Central memory CD8-positive, alpha-beta T cell (primary cell): ENCODE measurements at regions not wholly inside any gene's neighbourhood (a gene's known extent, or its start where the extent isn't known, plus 50 kb on each side); places are given as distances from the start of the nearest gene placed in this dataset.

ENCODE experiments used
- ATAC-seq: fragments of 150-1000 bp; cut with Tn5 transposase; replicated peaks from 2 replicates; pipeline ENCODE4 v1.10.0; 2022; ENCODE audit warnings: mild to moderate bottlenecking, moderate FRiP score, moderate number of reproducible peaks; ENCODE audit not compliant: poor library complexity, severe bottlenecking; ENCODE audit errors: extremely low read depth
- DNase-seq, 2 donors: peaks; one replicate each; pipeline ENCODE4 v3.0.0; 2021; ENCODE audit warnings: low spot score in 2 of 2
- H3K27ac Mint-ChIP-seq: one replicate; pipeline ENCODE4 v1.8.0; 2022; ENCODE audit warnings: low read depth, mild to moderate bottlenecking, moderate library complexity, mixed read lengths
- H3K27me3 Mint-ChIP-seq: one replicate; pipeline ENCODE4 v1.8.0; 2022; ENCODE audit warnings: mixed read lengths
- H3K36me3 Mint-ChIP-seq: one replicate; pipeline ENCODE4 v1.8.0; 2022; ENCODE audit warnings: mild to moderate bottlenecking, moderate library complexity, mixed read lengths; ENCODE audit not compliant: insufficient read depth
- H3K4me1 Mint-ChIP-seq: one replicate; pipeline ENCODE4 v1.8.0; 2022; ENCODE audit warnings: mixed read lengths
- H3K4me3 Mint-ChIP-seq: one replicate; pipeline ENCODE4 v1.8.0; 2022; ENCODE audit warnings: mild to moderate bottlenecking, moderate library complexity, mixed read lengths
- H3K9me3 Mint-ChIP-seq: one replicate; pipeline ENCODE4 v1.8.0; 2022; ENCODE audit warnings: mixed read lengths

DNA sequence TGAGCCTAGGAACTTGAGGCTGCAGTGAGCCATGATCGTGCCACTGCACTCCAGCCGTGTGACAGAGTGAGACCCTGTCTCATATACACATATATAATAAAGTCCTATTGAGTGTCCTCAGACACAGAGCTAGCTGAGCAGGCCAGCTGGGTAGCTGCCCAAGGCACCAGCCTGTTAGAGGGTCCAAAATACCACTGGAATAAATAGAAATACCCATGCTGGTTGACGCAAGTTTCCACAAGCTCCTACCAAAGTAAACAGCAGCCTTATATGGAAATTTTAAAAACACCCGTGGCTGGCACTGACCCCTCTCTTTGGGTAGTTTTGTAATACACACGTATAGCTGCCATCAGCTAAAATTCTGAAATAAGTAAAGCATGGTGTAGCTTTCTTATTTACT lies 348.6 kb downstream of the BCOR start:
- Mint-ChIP-seq H3K36me3 (no peaks in the 10 kb centered on the region), H3K27ac (no peak overlapping the region), H3K9me3 (no peaks in the 10 kb centered on the region), H3K4me3 (no peak overlapping the region), H3K27me3 (no peaks in the 10 kb centered on the region), H3K4me1 (no peaks in the 10 kb centered on the region)
- no peak for ATAC-seq
- DNase-seq = no peak

DNA sequence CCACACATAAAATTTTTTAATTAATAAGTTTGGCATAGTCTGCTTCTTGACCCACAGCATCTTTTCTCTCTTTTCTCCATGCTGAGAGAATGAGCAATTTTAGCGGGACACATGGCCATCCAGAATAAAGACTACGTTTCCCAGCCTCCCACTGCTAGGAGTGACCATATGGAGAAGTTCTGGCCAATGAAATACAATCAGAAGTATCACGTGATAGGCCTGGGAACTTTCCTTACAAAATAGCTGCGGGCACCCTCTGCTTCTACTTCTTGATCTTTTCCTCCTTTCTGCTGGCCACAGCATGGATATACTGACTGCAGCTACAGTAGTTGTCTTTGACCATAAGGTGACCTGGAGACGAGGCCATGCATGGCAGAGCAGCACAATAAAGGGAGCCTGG lies 348.0 kb downstream of the BCOR start:
- H3K27me3 Mint-ChIP-seq = no peaks in the 10 kb centered on the region
- no peak for DNase-seq
- H3K4me3 Mint-ChIP-seq = no peak overlapping the region
- H3K4me1 Mint-ChIP-seq = no peaks in the 10 kb centered on the region
- no peaks in the 10 kb centered on the region for H3K9me3 Mint-ChIP-seq
- no peak for ATAC-seq
- H3K27ac Mint-ChIP-seq = no peak overlapping the region
- no peaks in the 10 kb centered on the region for H3K36me3 Mint-ChIP-seq

DNA sequence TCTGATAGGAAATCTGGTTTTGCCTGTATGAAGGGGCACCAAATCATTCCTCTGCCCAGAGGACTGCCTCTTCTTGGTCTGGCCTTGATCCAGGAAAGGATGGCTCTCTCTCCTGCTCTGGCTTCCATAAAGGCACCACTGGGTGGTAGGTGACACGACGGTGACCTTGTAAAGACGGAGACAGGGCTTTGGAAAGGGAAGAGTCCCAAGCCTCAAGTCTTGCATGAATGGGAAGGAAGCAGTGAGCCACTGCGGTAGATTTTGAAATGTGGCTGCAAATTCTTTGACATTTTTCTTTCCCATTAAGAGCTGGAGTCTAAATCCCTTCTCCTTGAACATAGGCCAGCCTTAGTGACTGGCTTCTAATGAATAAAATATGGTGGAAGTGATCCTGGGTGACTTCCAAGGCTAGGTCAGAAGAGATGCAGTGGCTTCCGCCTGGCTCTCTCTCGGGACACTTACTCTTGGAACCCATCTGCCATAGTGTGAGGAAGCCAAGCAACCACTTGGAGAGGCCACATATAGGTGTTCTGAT lies 347.4 kb downstream of the BCOR start:
- no peak overlapping the region for H3K27ac Mint-ChIP-seq
- DNase-seq (no peak), ATAC-seq (no peak)
- no peaks in the 10 kb centered on the region for H3K9me3 Mint-ChIP-seq
- no peaks in the 10 kb centered on the region for H3K27me3 Mint-ChIP-seq
- no peak overlapping the region for H3K4me3 Mint-ChIP-seq
- no peaks in the 10 kb centered on the region for H3K36me3 Mint-ChIP-seq
- H3K4me1 Mint-ChIP-seq = no peaks in the 10 kb centered on the region

DNA sequence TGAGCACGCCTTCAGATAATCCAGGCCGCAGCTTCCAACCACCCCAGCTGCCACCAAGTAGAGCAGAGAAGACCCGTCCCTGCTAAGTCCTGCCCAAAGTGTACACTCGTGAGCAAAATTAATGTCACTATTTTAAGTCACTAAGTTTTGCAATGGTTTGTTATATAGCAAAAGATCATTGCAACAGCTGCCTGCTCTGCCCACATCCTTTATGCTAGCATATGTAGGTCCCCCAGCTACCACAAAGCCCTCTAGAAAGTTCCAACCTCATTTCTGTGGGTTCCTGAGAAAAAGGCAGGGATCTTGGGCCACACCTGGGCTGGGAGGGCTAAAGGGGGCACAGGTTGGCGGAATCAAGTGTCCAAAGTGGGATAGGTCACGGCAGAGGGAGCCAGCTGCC lies 346.9 kb downstream of the BCOR start:
- H3K27ac Mint-ChIP-seq = no peak overlapping the region
- no peaks in the 10 kb centered on the region for H3K36me3 Mint-ChIP-seq
- ATAC-seq = no peak
- no peak for DNase-seq
- H3K4me1 Mint-ChIP-seq = no peaks in the 10 kb centered on the region
- no peak overlapping the region for H3K4me3 Mint-ChIP-seq
- H3K27me3 Mint-ChIP-seq = no peaks in the 10 kb centered on the region
- H3K9me3 Mint-ChIP-seq = no peaks in the 10 kb centered on the region

DNA sequence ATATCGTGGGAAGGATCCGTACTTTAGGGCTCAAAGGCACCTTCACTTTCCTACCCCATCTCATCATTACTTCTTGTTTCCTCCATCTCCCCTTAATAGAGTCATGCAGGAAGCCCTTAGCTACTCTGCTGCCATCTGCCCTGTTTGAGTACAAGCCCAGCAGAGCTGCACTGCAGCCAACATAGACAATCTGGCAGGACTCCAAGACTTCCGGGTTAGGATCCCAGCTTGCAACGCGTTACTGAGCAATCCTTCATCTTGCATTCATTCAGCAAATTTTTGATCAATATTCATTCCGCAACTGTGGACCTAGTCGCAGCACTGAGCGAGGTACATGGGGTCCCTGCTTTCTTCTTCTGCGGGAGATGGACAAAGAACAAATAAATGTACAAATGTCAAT lies 344.9 kb downstream of the BCOR start:
- Mint-ChIP-seq H3K27me3 (no peaks in the 10 kb centered on the region), H3K4me3 (no peak overlapping the region), H3K36me3 (no peaks in the 10 kb centered on the region), H3K4me1 (no peaks in the 10 kb centered on the region), H3K9me3 (no peaks in the 10 kb centered on the region), H3K27ac (no peak overlapping the region)
- no peak for ATAC-seq
- no peak for DNase-seq

DNA sequence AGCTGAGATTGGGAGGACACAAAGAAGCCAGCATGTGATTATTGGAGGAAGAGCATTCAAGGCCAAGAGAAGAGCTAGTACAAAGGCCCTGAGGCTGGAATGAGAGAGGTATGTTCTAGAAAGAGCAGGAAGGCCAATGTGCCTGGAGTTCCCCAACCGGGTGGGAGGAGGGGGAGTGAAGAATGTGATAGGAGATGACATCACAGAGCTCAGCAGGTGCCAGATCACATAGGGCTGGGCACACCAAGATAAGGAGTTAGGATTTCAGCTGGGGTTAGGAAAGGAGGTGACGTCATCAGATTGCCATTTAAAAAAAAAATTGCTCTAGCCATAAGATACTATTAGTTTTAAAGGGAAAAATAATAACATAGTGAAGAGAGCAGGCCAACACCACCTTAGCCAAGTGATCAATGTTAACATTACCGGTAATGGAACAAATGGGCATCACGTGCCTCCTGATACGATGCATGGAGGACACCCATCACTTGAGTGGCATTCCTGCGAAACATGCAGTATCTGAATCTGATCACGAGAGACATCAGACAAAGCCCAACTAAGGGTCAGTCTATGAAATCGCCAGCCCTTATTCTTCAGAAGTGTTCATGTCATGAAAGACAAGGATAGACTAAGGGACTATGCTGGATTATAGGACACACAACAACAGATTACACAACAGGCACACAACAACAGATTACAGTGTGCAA lies 344.3 kb downstream of the BCOR start:
- no peaks in the 10 kb centered on the region for H3K27me3 Mint-ChIP-seq
- H3K4me3 Mint-ChIP-seq = no peak overlapping the region
- H3K9me3 Mint-ChIP-seq = no peaks in the 10 kb centered on the region
- H3K27ac Mint-ChIP-seq = no peak overlapping the region
- no peaks in the 10 kb centered on the region for H3K4me1 Mint-ChIP-seq
- H3K36me3 Mint-ChIP-seq = no peaks in the 10 kb centered on the region
- DNase-seq (no peak), ATAC-seq (no peak)

DNA sequence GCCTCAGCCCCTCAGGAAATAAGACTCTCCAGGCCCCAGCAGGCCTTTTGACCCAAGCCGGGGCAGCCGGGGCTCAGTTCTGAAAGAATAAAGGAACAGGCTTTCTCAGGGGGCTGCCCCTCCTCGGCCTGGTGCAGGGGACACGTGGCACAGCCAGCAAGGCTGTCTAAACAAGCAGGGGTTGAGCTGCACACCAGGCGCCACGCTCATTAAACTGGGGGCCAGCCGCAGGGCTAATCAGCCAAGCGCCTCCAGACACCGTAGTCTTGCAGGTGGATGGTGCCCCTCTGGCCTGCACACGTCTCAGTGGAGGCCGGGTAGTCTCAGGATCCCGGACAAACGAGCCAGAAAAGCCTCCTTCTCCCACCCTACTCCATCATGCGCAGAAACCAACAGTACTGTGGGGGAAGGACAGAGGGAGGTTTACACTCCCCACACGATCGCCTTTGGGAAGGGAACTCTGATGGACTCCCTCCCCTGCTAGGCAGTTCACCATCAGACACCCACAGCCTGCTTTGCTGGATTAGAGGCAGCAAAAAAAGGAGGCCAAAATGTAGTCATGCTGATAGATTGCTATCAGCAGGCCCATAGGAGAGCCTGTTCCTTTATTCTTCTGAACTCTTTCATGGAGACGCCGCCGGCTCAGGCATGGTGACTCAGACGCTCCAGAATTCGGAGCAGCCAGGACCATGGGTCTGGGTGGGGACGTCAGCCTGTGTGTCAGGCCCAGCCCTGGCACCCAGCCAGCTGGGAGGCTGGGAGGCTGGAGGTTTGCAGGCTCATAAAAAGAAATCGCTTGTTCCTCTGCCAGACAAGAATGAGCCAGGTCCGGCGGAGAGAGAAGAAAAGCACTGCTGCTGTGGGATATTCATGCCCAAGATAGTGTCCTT lies 342.4 kb downstream of the BCOR start:
- H3K27me3 Mint-ChIP-seq = no peaks in the 10 kb centered on the region
- DNase-seq (no peak), ATAC-seq (no peak)
- no peaks in the 10 kb centered on the region for H3K36me3 Mint-ChIP-seq
- H3K4me1 Mint-ChIP-seq = no peaks in the 10 kb centered on the region
- H3K9me3 Mint-ChIP-seq = no peaks in the 10 kb centered on the region
- no peak overlapping the region for H3K4me3 Mint-ChIP-seq
- H3K27ac Mint-ChIP-seq = no peak overlapping the region

DNA sequence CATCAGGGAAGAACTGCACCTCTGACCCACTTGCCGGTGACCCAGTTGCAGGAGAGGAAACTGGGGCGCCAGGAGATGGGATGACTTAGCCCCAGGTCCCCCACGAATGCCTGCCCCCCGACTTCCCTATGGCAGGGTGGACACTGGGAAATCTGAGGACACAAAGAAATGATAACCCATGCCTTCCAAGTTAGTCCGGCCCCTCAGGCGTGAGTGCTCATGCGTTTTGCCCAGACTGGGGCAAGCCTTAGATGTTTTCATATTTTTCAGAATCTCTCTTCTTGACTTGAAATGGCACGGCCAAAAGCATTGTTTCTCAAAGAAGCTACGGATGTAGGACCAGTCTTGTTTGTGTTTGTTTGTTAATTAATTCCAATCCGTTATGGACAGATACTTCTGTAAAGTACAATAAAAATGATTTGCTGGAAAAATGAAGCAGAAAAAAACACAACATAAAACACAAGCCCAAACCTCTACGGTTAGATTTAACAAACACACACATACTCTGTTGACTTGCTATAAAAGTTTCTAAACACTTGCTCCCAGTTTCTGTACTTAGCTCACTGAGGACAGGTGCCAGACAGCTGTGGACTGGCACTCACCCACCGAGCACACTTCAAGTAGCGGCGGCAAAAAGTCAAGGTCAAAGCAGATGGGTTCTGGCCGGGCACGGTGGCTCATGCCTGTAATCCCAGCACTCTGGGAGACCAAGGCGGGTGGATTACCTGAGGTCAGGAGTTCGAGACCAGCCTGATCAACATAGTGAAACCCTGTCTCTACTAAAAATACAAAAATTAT lies 341.5 kb downstream of the BCOR start:
- DNase-seq (no peak), ATAC-seq (no peak)
- H3K27ac Mint-ChIP-seq = no peak overlapping the region
- H3K36me3 Mint-ChIP-seq = no peaks in the 10 kb centered on the region
- H3K9me3 Mint-ChIP-seq = no peaks in the 10 kb centered on the region
- H3K4me3 Mint-ChIP-seq = no peak overlapping the region
- H3K27me3 Mint-ChIP-seq = no peaks in the 10 kb centered on the region
- H3K4me1 Mint-ChIP-seq = no peaks in the 10 kb centered on the region

DNA sequence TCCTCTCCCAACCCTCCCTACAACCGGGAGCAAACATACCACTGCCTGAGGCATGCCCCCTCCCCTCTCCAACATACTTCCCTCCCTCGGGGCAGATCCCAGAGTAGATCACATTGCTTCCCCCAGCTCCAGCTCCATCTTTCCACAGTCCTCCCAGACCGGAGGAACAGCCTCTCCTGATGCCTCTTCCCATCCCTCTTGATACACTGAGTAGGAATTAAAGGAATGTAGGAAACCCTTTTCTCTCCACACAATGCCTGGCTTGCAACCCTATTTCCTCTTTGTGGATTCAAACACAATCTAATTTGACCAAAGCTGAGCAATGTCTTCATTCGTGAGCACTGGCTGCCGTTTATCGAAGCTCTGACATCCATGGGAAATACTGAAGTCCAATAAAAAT lies 339.8 kb downstream of the BCOR start:
- Mint-ChIP-seq H3K4me1 (no peaks in the 10 kb centered on the region), H3K27me3 (no peaks in the 10 kb centered on the region), H3K27ac (no peak overlapping the region), H3K36me3 (no peaks in the 10 kb centered on the region), H3K4me3 (no peak overlapping the region), H3K9me3 (no peaks in the 10 kb centered on the region)
- DNase-seq = no peak
- ATAC-seq = no peak

DNA sequence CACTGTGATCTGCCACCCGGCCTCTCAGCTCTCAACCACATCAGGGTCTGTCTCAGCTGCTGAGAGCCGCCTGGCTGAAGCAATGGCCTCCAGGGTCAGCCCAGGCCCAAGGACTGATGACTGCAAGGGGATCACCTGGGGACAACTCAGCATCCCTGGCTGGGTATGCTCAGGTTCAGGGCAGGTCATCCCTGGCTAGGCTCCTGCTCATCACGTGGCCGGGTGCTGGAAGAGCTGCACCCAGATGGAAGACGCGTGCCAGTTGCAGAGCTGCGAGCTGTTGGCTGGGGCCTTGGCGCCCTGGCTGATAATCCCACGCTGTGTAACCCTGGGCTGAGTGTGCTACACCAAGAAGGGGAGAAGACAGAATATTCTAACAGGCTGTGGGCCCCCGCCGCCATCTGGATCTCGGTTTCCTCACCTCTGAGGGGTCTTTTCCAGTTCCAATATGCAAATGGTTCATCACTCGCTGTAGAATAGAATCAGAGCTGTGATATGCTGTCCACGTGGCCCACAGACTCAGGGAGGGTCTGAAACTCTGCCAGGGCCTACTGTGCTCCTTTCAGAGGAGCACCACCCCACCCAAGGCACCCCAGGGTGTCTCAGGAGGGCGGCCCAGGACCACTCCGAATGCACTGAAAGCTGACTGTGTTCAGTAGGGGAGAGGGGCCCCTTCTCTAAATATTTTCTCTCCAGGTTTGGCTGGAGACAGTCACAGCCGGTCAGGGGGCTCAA lies 338.8 kb downstream of the BCOR start:
- Mint-ChIP-seq H3K4me1 (no peaks in the 10 kb centered on the region), H3K36me3 (no peaks in the 10 kb centered on the region), H3K9me3 (no peaks in the 10 kb centered on the region), H3K4me3 (no peak overlapping the region), H3K27ac (no peak overlapping the region), H3K27me3 (no peaks in the 10 kb centered on the region)
- no peak for DNase-seq
- no peak for ATAC-seq

DNA sequence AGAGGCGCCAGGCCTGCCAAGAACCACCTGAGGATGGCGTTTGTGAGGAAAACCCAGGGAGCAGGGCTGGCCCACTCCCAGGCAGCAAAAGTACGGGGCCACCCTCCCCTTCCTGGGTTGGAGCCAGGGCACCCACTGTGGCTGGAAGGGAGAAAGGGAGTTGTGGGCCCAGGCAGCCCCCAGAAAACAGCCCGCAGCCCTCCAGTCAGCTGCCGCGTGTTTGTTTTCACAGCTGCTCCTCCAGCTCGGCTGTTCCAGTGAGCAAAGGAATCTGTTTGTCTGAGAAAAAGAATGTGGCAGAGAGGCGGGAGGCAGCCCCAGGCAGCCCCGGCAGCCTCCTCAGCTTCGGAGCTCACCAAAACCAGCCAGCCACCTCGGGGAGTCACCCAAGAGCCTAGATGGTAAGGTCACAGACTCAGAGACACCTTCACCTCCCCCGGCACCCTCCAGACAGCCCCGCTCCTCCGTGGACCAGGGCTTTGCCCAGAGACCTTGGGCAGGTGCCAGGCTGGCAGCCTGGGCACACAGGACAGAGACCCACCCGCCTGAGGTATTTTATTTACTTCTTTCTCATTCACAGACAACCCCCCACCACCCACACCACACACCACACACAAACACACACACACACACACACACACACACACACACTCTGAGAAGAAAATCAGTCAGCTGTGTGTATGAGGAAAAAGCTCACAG lies 338.1 kb downstream of the BCOR start:
- Mint-ChIP-seq H3K4me3 (no peak overlapping the region), H3K36me3 (no peaks in the 10 kb centered on the region), H3K27ac (no peak overlapping the region), H3K27me3 (no peaks in the 10 kb centered on the region), H3K4me1 (no peaks in the 10 kb centered on the region), H3K9me3 (no peaks in the 10 kb centered on the region)
- DNase-seq = no peak
- ATAC-seq = no peak

DNA sequence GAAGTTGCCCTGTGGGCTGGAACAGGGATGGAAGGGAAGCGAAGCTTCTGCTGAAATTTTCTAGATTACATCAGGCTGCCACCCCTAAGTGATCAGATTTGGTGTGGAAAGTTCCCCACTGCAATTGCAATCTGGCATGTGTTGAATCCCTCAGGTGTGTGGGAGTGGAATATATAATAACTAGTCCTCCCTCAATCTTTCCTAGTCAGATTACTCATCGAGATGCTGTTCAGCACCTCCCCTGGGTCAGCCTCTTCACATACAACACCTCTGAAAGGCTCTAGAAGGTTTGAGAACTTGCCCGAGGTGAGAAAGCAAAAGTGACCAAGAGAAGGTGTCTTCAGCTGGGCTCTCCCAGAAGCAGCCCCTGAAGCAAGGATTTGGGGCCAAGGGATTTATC lies 336.8 kb downstream of the BCOR start:
- Mint-ChIP-seq H3K27me3 (no peaks in the 10 kb centered on the region), H3K36me3 (no peaks in the 10 kb centered on the region), H3K9me3 (no peaks in the 10 kb centered on the region), H3K4me3 (no peak overlapping the region), H3K4me1 (peaks cover 6% of the 10 kb centered on the region), H3K27ac (no peak overlapping the region)
- no peak for ATAC-seq
- no peak for DNase-seq
